ENCODE measurements at regions not wholly inside any gene's neighbourhood (a gene's known extent, or its start where the extent isn't known, plus 50 kb on each side); places are given as distances from the start of the nearest gene placed in this dataset.

GRCh38 chr10:7028809-7029166, 382.0 kb downstream of the SFMBT2 start:
- in situ Hi-C loops (cut with MboI; ENCODE audit: low sequenced_read_pairs): no loop called here

- in situ Hi-C loops (cut with MboI; ENCODE audit: low sequenced_read_pairs): no loop called here
These were observed 382.7 kb downstream of the SFMBT2 start for GRCh38 chr10:7027913-7028808.

GRCh38 chr10:7027237-7027912, 383.5 kb downstream of the SFMBT2 start:
- in situ Hi-C loops (cut with MboI; ENCODE audit: low sequenced_read_pairs): no loop called here

GRCh38 chr10:7026818-7027217, 384.0 kb downstream of the SFMBT2 start:
- in situ Hi-C loops (cut with MboI; ENCODE audit: low sequenced_read_pairs): no loop called here

- in situ Hi-C loops (cut with MboI; ENCODE audit: low sequenced_read_pairs): no loop called here
These were observed 385.5 kb downstream of the SFMBT2 start for GRCh38 chr10:7025296-7025695.

GRCh38 chr10:7015457-7015856, 395.4 kb downstream of the SFMBT2 start:
- in situ Hi-C loops (cut with MboI; ENCODE audit: low sequenced_read_pairs): no loop called here

GRCh38 chr10:7014721-7015120, 396.1 kb downstream of the SFMBT2 start:
- in situ Hi-C loops (cut with MboI; ENCODE audit: low sequenced_read_pairs): no loop called here

- in situ Hi-C loops (cut with MboI; ENCODE audit: low sequenced_read_pairs): no loop called here
These were observed 398.8 kb downstream of the SFMBT2 start for GRCh38 chr10:7011994-7012393.

GRCh38 chr10:7008645-7009044, 402.2 kb downstream of the SFMBT2 start:
- in situ Hi-C loops (cut with MboI; ENCODE audit: low sequenced_read_pairs): no loop called here

- in situ Hi-C loops (cut with MboI; ENCODE audit: low sequenced_read_pairs): no loop called here
These were observed 403.1 kb downstream of the SFMBT2 start for GRCh38 chr10:7007600-7008190.

GRCh38 chr10:7006566-7006965, 404.3 kb downstream of the SFMBT2 start:
- in situ Hi-C loops (cut with MboI; ENCODE audit: low sequenced_read_pairs): no loop called here

GRCh38 chr10:7003831-7004395, 406.9 kb downstream of the SFMBT2 start:
- in situ Hi-C loops (cut with MboI; ENCODE audit: low sequenced_read_pairs): no loop called here

- in situ Hi-C loops (cut with MboI; ENCODE audit: low sequenced_read_pairs): no loop called here
These were observed 410.8 kb downstream of the SFMBT2 start for GRCh38 chr10:7000061-7000460.

- in situ Hi-C loops (cut with MboI; ENCODE audit: low sequenced_read_pairs): no loop called here
These were observed 411.5 kb downstream of the SFMBT2 start for GRCh38 chr10:6999232-6999925.

- in situ Hi-C loops (cut with MboI; ENCODE audit: low sequenced_read_pairs): no loop called here
These were observed 413.3 kb downstream of the SFMBT2 start for GRCh38 chr10:6997509-6997908.

- in situ Hi-C loops (cut with MboI; ENCODE audit: low sequenced_read_pairs): no loop called here
These were observed 414.4 kb downstream of the SFMBT2 start for GRCh38 chr10:6996431-6996830.

GRCh38 chr10:6995831-6996230, 415.0 kb downstream of the SFMBT2 start:
- in situ Hi-C loops (cut with MboI; ENCODE audit: low sequenced_read_pairs): no loop called here

- in situ Hi-C loops (cut with MboI; ENCODE audit: low sequenced_read_pairs): no loop called here
These were observed 415.3 kb upstream of the PRKCQ start for GRCh38 chr10:6995341-6995740.

- in situ Hi-C loops (cut with MboI; ENCODE audit: low sequenced_read_pairs): no loop called here
These were observed 410.8 kb upstream of the PRKCQ start for GRCh38 chr10:6990891-6991290.

- in situ Hi-C loops (cut with MboI; ENCODE audit: low sequenced_read_pairs): no loop called here
These were observed 408.6 kb upstream of the PRKCQ start for GRCh38 chr10:6988654-6989053.

- in situ Hi-C loops (cut with MboI; ENCODE audit: low sequenced_read_pairs): no loop called here
These were observed 407.5 kb upstream of the PRKCQ start for GRCh38 chr10:6987536-6987945.
